GM12878 (cell line): ENCODE measurements at regions not wholly inside any gene's neighbourhood (a gene's known extent, or its start where the extent isn't known, plus 50 kb on each side); places are given as distances from the start of the nearest gene placed in this dataset.
A peak's percentile ranks its signal among the peaks of the same experiment; 100 is the strongest.

Source experiments
- ATAC-seq: fragments of 200-7000 bp; cut with Tn5 transposase; 3 replicates; pipeline ENCODE4 v1.9.1; 2020; ENCODE audit warnings: mild to moderate bottlenecking, moderate library complexity
- BruUV-seq: library from RNA; stranded (reverse); fragments of 400-500 nt; replicated peaks from 2 replicates; lab custom pipeline; 2021; lab: Mats Ljungman, UMichigan
- CTCF ChIA-PET: fragments of 300-600 bp; sonication (Branson Sonifier 250); formaldehyde crosslinking; extraction: SDS; loops from one replicate; lab custom pipeline; 2021; ENCODE audit warnings: inconsistent platforms; lab: Yijun Ruan, JAX
- POLR2A ChIA-PET: fragments of 350-600 bp; formaldehyde crosslinking; extraction: SDS; loops from one replicate; lab custom pipeline; 2021; ENCODE audit warnings: inconsistent platforms; lab: Charles Lee
- RAD21 ChIA-PET: fragments of 300-600 bp; sonication (Branson Sonifier 250); formaldehyde crosslinking; loops from one replicate; lab custom pipeline; 2023; ENCODE audit warnings: antibody characterized with exemption; ENCODE audit not compliant: unreplicated experiment; lab: Charles Lee
- SMC1A ChIA-PET: fragments of 300-600 bp; sonication (Branson Sonifier 250); formaldehyde crosslinking; loops from one replicate; lab custom pipeline; 2023; ENCODE audit not compliant: unreplicated experiment, uncharacterized antibody; lab: Charles Lee
- DNase-seq: peaks from one replicate; pipeline ENCODE4 v3.0.0-alpha.2; 2011; ENCODE audit warnings: low read depth, low spot score
- FAIRE-seq: peaks from 3 replicates; lab custom pipeline; 2011; peaks lifted over from hg19 to GRCh38; lab: Jason Lieb, UNC
- H2AFZ ChIP-seq: 2 replicates; pipeline ENCODE4 v1.6.0; 2011; ENCODE audit warnings: low read depth, low read length, control low read depth; ENCODE audit not compliant: control insufficient read depth
- H3K27ac ChIP-seq: 2 replicates; pipeline ENCODE4 v1.5.1; 2011; ENCODE audit warnings: control low read depth; ENCODE audit not compliant: control insufficient read depth, insufficient read depth
- H3K27me3 ChIP-seq, 2 experiments: replicated peaks in 1 of 2; 2 replicates each; pipeline versions ENCODE4 v1.6.0 to v1.6.1; 2011; ENCODE audit warnings: low read length in 1 of 2; ENCODE audit not compliant: control insufficient read depth in 2 of 2, insufficient read depth in 2 of 2
- H3K36me3 ChIP-seq, 2 experiments: 2 replicates each; pipeline ENCODE4 v1.5.1; 2011; ENCODE audit warnings: low read length in 1 of 2; ENCODE audit not compliant: control insufficient read depth in 2 of 2, insufficient read depth in 2 of 2
- H3K4me1 ChIP-seq: 2 replicates; pipeline ENCODE4 v1.6.1; 2011; ENCODE audit warnings: mild to moderate bottlenecking, low read length, moderate library complexity, mixed read lengths; ENCODE audit not compliant: control insufficient read depth, insufficient read depth
- H3K4me2 ChIP-seq: 2 replicates; pipeline ENCODE4 v1.6.0; 2011; ENCODE audit warnings: control low read depth; ENCODE audit not compliant: control insufficient read depth, insufficient read depth
- H3K4me3 ChIP-seq: fragments of 200-600 bp; sonication (generic); 2 replicates; pipeline ENCODE4 v1.5.1; 2016
- H3K79me2 ChIP-seq: 2 replicates; pipeline ENCODE4 v1.6.0; 2011; ENCODE audit warnings: low read length; ENCODE audit not compliant: control insufficient read depth, insufficient read depth
- H3K9ac ChIP-seq: 2 replicates; pipeline ENCODE4 v1.8.0; 2011; ENCODE audit warnings: low read length, control low read depth, mixed read lengths; ENCODE audit not compliant: control insufficient read depth, insufficient read depth
- H3K9me3 ChIP-seq: replicated peaks from 3 replicates; pipeline ENCODE4 v1.5.1; 2011; ENCODE audit warnings: mild to moderate bottlenecking, low read length; ENCODE audit not compliant: control insufficient read depth, insufficient read depth
- H4K20me1 ChIP-seq: 2 replicates; pipeline ENCODE4 v1.6.0; 2011; ENCODE audit not compliant: control insufficient read depth, insufficient read depth
- IKZF1 ChIP-seq: fragments of 450-650 bp; conservative IDR thresholded peaks from 2 replicates; pipeline ENCODE4 v1.6.1; 2017; ENCODE audit warnings: antibody characterized with exemption, mild to moderate bottlenecking
- POU2F2 ChIP-seq: IDR thresholded peaks from 3 replicates; pipeline ENCODE4 v1.6.1; 2011; ENCODE audit warnings: low read depth, mild to moderate bottlenecking, low read length, borderline replicate concordance
- SMARCA5 ChIP-seq: fragments of 450-650 bp; IDR thresholded peaks from 2 replicates; pipeline ENCODE4 v1.6.1; 2017; ENCODE audit warnings: mild to moderate bottlenecking
- SPI1 ChIP-seq: IDR thresholded peaks from 2 replicates; pipeline ENCODE4 v1.6.1; 2011; ENCODE audit warnings: low read depth, mild to moderate bottlenecking, low read length, moderate library complexity, borderline replicate concordance; ENCODE audit not compliant: insufficient read depth
- YY1 ChIP-seq: IDR thresholded peaks from 2 replicates; pipeline ENCODE4 v1.6.1; 2011; ENCODE audit warnings: low read depth, mild to moderate bottlenecking, low read length
- ZSCAN29 ChIP-seq: fragments of 450-650 bp; IDR thresholded peaks from 2 replicates; pipeline ENCODE4 v1.6.1; 2017; ENCODE audit warnings: mild to moderate bottlenecking, moderate library complexity
- WGBS: methylation state at CpG from one replicate; pipeline ENCODE4 v1.1.6; 2016; ENCODE audit warnings: low lambda C conversion rate; ENCODE audit not compliant: insufficient replicate concordance, insufficient coverage; ENCODE audit errors: missing lambda C conversion rate; 5-methylcytosine and 5-hydroxymethylcytosine counted together
- in situ Hi-C: fragments of 300-500 bp; cut with MboI; formaldehyde crosslinking; loops from 9 replicates; pipeline ENCODE4 v1.14.3; 2018; ENCODE audit warnings: mixed read lengths
- intact Hi-C: fragments of 100-400 bp; cut with micrococcal nuclease; formaldehyde crosslinking; loops from one replicate; pipeline ENCODE4 v1.14.2; 2022; ENCODE audit not compliant: unreplicated experiment
- TF ChIP-seq, protein P1 (sequence below): fragments of 450-650 bp; formaldehyde crosslinking; IDR thresholded peaks from 2 replicates; pipeline ENCODE4 v1.5.0; 2022; ENCODE audit warnings: mild to moderate bottlenecking, missing genetic modification characterization

DNA sequence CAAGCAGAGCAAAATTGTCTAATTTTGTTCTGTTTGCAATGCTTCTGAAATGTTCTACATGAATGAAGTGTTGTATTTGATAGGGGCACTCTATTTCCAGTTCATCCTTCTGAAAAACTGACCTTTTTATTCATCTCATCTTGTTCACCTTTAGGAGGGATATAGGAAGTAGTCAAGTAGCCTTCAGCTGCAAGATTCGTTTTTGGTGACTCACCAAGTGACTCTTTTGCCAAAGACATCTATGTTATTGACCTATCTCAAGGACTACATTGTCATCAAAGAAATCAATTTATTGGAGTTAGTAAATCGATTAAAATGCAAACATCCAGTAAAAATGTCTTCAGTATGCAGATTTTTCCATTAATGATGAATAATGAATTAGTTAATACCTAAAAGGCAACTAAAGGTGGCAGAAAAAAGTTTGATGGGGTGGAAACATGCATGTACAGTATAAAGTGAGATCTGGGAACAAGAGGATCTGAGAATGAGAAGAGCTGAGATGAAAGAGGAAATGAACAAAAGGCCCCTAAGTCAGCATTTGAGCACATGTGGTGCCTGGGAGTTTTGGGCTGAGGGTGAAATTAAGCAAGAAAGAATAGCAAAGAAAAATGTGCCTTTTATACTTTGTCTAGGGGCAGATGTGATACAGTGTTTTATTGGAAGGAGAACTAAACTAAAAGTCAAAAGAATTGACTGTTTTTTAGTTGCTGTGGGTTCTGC, 255.1 kb upstream of the LINC00305 start:
- no peaks in the 10 kb centered on the region for H4K20me1 ChIP-seq
- ATAC-seq = peak; percentile 62
- H3K27ac ChIP-seq = no peak overlapping the region
- intact Hi-C loops (loop anchor here (10.0 kb wide), 1 partner anchor 279 kb away; no protein-coding TSS in a partner anchor), in situ Hi-C loops (no loop called here)
- TF ChIP-seq ZSCAN29 (no peak), POU2F2 (no peak), SMARCA5 (no peak), IKZF1 (0 out of 2 replicates have a peak, but pooled peaks have one; percentile 14), YY1 (no peak), SPI1 (peak; percentile 60; the same call in 1 of the 2 replicates)
- TF ChIP-seq, protein P1, sequence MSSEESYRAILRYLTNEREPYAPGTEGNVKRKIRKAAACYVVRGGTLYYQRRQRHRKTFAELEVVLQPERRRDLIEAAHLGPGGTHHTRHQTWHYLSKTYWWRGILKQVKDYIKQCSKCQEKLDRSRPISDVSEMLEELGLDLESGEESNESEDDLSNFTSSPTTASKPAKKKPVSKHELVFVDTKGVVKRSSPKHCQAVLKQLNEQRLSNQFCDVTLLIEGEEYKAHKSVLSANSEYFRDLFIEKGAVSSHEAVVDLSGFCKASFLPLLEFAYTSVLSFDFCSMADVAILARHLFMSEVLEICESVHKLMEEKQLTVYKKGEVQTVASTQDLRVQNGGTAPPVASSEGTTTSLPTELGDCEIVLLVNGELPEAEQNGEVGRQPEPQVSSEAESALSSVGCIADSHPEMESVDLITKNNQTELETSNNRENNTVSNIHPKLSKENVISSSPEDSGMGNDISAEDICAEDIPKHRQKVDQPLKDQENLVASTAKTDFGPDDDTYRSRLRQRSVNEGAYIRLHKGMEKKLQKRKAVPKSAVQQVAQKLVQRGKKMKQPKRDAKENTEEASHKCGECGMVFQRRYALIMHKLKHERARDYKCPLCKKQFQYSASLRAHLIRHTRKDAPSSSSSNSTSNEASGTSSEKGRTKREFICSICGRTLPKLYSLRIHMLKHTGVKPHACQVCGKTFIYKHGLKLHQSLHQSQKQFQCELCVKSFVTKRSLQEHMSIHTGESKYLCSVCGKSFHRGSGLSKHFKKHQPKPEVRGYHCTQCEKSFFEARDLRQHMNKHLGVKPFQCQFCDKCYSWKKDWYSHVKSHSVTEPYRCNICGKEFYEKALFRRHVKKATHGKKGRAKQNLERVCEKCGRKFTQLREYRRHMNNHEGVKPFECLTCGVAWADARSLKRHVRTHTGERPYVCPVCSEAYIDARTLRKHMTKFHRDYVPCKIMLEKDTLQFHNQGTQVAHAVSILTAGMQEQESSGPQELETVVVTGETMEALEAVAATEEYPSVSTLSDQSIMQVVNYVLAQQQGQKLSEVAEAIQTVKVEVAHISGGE = no peak
- H3K4me2 ChIP-seq = no peak overlapping the region; the same call in 1 of the 2 replicates
- no peak overlapping the region for H3K4me3 ChIP-seq
- RAD21 ChIA-PET = interaction anchor here (1.1 to 1.4 kb wide), 3 partner anchors 19 to 386 kb away, joined by 3 read pairs; no protein-coding TSS in a partner anchor
- SMC1A ChIA-PET = interaction anchor here (1.0 to 1.4 kb wide), 4 partner anchors 238 to 367 kb away, joined by 3 to 4 read pairs (median 3); no protein-coding TSS in a partner anchor
- H3K9ac ChIP-seq = no peak overlapping the region
- no peak overlapping the region for H2AFZ ChIP-seq
- H3K9me3 ChIP-seq = no peaks in the 10 kb centered on the region
- POLR2A ChIA-PET = no interaction called here
- no TSS peak for BruUV-seq
- DNase-seq = no peak
- WGBS = 0% methylated on average over 2 of the region's 2 CpGs
- no peaks in the 10 kb centered on the region for H3K4me1 ChIP-seq
- no peaks in the 10 kb centered on the region for H3K36me3 ChIP-seq
- H3K79me2 ChIP-seq = no peaks in the 10 kb centered on the region
- no peak for FAIRE-seq
- CTCF ChIA-PET = interaction anchor here (0.8 to 1.9 kb wide), 6 partner anchors 8 to 386 kb away, joined by 3 to 6 read pairs (median 4); no protein-coding TSS in a partner anchor
- no peaks in the 10 kb centered on the region for H3K27me3 ChIP-seq
